GM18951 (cell line): ENCODE measurements at regions not wholly inside any gene's neighbourhood (a gene's known extent, or its start where the extent isn't known, plus 50 kb on each side); places are given as distances from the start of the nearest gene placed in this dataset.
"Not testable (repeated sequence)": the region's sequence is repeated elsewhere in the genome, so short reads cannot be mapped to it uniquely, and the experiment has no call there.

Experiments used
- POLR2A ChIP-seq: IDR thresholded peaks from 4 replicates; pipeline ENCODE4 v1.6.1; 2011; ENCODE audit warnings: mild to moderate bottlenecking; ENCODE audit not compliant: insufficient read length, insufficient read depth; ENCODE audit errors: extremely low read depth
- in situ Hi-C: fragments of 300-500 bp; cut with MboI; formaldehyde crosslinking; loops from one replicate; pipeline ENCODE4 v1.12.0; 2022; ENCODE audit warnings: low sequenced_read_pairs, mixed read lengths, inconsistent platforms; ENCODE audit not compliant: unreplicated experiment

DNA sequence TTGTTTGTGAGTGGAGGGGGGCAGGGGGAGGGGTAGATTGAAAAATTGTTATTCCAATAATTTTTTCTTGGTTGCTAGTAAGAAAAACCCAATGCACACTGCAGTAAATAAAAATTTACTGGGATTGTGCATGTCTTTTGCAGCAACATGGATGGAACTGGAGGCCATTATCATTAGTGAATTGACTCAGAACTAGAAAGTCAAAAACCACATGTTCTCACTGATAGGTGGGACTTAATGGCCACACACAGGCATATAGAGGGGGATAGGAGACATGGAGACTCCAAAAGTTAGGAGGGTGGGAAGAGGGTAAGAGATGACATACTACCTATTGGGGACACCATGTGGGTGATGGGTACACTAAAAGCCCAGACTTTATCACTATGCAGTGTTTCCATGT is 67.2 kb downstream of the BUB3 start:
- no peak for TF ChIP-seq POLR2A
- in situ Hi-C loops = no loop called here

DNA sequence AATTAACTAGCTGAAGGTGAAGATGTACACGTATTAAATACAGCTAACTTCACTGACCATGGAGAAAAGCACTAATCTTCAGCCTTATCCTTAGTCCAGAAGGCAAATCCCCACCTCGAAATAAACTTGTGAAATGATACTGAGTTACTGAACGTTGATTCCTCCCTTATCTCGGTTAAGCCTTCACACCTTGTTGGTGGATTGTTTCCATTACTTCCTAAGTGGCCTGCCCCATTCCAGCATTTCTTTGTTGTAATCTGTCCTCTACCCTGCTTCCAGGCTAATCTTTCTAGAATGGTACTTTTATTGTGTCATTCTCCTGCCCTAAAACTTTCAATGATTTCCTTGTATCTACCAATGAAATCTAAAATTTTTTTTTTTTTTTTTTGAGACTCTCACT is 68.6 kb downstream of the BUB3 start:
- in situ Hi-C loops = no loop called here
- TF ChIP-seq POLR2A = no peak

DNA sequence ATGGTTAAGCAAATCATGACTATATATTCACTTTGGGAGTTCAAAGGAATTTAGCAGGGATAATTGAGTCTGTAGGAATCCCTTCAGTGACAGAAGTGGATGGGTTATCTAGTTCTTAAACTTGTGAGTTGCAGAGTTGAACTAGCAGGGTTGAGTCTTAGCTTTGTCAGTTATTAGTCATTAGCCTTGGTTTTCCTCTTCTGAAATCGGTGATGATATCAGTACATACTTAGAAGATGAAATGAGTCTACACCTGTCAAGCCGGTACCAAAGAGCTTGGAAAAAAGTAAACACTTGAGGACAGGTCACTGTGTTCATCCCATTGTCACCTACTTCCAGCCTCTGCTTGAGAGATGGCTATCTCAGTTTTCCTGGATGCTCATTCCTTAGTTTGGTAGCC is 73.5 kb downstream of the BUB3 start:
- no peak for TF ChIP-seq POLR2A
- in situ Hi-C loops = no loop called here

DNA sequence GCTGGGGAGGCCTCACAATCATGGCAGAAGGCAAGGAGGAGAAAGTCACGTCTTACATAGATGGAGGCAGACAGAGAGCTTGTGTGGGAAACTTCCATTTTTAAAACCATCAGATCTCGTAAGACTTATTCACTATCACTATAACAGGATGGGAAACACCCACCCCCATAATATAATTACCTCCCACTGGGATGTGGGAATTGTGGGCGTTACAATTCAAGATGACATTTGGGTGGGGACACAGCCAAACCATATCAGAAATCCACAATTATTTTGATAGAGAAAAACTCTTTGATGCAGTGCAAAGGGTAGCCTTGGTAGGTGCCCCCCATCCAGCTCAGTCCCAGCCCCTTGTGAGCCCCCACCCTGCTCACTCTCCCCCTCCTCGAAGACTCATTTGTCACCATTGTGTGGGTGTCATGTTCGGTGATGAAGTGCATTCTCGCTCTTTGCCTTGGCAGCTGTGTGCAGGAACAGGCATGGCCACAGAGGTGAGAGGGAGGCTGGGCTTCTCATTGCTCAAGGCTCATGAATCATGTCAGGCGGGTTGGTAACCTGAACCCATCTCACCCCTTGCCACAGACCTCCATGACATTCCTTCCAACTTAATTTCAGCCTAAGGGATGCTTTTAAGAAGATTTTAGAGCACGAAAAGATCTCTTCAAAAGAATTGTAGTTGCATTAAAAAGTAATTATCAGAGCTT is 75.9 kb downstream of the BUB3 start:
- in situ Hi-C loops = no loop called here
- TF ChIP-seq POLR2A = no peak

DNA sequence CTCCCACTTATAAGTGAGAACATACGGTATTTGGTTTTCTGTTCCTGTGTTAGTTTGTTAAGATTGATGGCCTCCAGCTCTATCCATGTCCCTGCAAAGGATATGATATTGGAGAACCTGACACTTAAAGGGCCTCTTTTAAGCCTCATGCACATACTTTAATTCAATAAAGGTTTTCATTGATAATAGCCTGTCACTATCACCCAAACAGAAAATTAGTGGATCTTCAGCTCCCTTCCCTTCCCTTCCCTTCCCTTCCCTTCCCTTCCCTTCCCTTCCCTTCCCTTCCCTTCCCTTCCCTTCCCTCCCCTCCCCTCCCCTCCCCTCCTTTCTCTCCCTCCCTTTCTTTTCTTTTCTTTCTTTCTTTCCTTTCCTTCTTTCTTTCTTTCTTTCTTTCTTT is 78.7 kb downstream of the BUB3 start:
- in situ Hi-C loops = not testable (repeated sequence)

DNA sequence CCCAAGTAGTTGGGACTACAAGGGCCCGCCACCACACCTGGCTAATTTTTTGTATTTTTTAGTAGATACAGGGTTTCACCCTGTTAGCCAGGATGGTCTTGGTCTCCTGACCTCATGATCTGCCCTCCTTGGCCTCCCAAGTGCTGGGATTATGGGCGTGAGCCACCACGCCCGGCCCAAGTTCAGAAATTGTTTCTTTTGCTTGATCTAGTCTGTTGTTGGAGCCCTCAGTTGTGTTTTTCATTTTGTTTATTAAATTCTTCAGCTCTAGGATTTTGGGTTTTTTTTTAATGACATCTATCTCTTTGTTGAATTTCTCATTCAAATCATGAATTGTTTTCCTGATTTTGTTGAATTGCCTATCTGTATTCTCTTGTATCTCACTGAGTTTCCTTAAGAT is 80.8 kb downstream of the BUB3 start:
- in situ Hi-C loops = not testable (repeated sequence)

DNA sequence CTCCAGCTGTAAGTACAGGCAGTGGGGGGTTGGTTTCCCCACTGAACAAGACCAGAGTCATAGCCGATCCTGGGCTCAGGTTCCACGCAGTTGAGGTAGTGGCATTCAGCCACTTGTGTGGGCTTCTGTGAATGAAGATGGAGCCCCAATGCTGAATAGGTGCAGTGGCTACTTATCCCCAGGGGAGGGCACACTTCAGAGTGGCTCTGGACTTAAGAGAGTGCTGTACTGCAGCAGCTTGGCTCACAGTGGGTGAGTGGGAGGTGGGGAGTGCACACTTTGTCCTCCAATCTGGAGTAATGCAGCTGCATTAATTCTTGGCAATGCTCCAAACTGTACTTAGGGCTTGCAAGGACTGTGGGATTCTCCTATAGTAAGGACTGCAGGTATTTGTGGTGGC is 81.9 kb downstream of the BUB3 start:
- no peak for TF ChIP-seq POLR2A
- in situ Hi-C loops = no loop called here

DNA sequence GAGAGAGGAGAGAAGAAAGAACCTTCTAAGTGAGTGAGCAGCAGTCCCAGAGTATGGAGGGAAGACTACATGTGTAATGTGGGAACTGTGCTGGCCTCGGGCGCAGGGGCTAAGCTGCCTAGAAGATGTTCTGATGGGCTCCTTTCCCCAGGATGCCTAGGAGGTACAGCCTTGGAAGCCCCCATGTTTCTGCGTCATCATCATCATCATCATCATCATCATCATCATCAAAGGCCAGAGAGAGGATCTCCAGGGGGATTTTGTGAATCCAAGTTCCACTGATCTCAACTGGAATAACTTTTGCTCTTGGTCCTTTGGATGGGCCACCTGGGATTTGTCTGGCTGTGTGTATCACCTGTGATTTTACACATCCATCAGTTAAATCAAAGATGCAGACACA is 86.0 kb downstream of the BUB3 start:
- in situ Hi-C loops = no loop called here
- TF ChIP-seq POLR2A = no peak

DNA sequence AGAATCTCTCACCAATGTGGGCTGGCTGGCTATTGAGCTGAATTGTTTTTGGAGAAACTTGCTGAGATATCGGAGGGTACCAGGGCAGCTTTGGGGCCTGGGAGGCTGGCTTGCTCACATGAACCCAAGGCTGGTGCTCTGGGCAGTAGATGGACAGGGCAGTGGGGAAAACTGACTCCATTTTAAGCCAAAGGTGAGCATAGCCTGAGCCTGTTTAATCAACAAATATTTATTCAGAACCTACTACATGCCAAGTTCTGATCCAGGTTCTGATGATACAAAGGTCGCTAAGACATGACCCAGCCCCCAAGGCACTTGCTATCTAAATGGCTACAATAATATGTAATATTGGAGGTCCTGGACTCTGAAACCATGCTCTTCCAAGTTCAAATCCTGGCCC is 86.6 kb downstream of the BUB3 start:
- TF ChIP-seq POLR2A = no peak
- in situ Hi-C loops = no loop called here

DNA sequence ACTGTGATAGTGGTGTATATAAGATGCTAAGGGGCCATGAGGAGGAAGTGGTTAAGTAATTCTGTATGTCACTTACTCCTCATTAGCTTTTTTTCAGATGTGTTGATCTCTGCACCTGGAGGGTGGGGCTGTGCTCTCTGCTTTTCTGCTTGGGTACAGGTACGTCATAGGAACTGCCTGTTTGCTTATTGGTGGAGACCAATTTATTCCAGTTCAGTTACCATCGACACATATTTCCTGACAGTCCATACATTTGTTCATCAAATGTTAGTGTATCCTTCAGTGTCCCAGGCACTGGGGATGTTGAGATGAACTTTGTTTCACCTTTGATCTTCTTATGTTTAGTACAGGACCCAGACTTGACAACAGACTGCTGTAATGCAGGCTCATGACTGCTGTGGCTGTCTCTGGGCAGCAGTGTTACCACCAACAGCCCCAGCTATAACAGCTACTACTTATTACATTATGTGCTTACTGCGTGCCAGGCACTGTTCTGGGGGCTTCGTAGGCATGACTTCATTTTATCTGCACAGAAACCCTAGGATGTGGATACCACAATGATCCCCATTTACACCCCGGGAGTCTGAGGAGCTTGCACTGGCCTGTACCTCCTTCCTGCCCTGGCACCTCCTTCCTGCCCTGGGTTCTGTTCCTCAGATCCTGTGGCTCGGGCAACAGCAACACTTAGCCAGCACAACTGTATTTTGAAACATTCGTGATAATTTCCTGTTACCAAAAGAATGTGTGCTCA is 87.4 kb downstream of the BUB3 start:
- in situ Hi-C loops = no loop called here

DNA sequence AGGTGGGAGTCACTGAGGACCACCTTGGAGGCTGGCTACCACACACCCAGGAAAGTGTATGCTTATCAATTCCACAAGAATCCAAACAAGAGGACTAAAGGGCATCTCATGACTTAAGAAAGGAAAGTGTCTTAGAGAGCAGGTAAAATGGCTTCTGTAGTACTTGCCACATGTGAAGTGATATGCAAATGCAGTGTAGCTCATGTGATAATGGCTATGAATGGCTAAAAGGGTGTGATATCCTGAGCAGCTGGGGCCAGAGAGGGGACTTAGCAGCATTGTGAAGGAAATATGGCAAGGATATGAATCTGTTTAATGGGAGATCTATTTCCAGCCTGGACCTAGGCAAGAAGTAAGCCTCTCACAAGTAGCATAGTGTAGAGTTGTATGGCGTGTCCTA is 90.5 kb downstream of the BUB3 start:
- no peak for TF ChIP-seq POLR2A
- in situ Hi-C loops = no loop called here

More for the DNA sequence above, 87.4 kb downstream of the BUB3 start:
- no peak for TF ChIP-seq POLR2A

DNA sequence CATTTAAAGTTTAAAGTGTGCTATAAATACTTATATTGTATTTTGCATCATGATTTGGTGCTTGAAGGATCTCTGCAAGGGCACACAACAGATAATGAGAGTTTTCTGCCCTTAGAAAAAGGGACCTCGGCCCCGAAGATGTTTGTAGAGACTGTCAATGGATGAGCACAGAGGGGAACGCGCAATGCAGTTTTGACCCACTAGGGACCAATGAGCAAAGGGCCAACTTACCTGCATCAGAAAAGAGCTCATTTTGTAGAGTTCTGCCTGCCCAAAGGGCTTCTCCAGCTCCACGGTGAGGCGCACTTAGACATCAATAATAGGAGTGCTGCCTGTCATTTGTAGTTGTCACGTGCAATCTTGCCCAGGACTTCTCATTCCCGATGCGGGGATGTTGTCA is 91.1 kb downstream of the BUB3 start:
- no peak for TF ChIP-seq POLR2A
- in situ Hi-C loops = no loop called here

DNA sequence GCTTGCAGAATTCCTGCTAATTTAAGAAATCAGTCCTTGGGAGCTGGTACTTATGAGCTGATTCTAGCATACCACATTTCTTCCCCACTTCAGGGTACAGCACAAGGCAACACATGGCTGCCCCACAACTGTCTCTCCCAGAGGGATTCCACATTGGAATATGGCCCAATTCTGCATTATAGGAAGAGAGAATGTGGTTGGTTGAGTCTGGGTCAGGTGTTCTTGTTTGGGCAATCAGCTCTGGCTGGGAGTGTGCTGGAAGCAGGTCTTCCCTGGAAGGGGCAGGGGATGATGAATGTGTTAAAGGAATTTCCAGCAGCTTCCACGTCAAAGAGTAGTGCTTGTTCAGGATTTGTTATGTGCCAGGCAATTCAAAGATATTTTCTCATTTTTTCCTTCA is 95.7 kb downstream of the BUB3 start:
- in situ Hi-C loops = no loop called here
- no peak for TF ChIP-seq POLR2A

DNA sequence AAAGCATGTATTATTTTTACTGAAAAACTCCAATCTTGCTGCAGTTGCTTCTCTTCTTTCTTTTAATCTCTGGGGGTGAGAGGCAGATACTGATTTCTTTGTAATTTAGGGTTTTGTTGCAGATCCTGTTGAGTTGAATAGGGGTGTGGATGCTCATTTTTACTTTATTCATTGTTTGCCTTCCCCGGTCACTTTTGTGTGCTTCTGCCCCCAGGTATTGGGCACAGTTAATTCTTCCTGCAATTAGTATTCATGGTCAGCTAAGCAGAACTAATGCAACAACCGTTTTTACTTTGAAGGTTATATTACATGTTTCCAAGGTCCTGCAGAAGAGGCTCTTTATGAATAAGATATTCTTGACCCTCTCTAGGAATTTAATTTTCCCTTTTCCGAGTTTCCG is 96.4 kb downstream of the BUB3 start:
- in situ Hi-C loops = no loop called here
- no peak for TF ChIP-seq POLR2A
